RPMI8226 (cell line): ENCODE measurements at regions not wholly inside any gene's neighbourhood (a gene's known extent, or its start where the extent isn't known, plus 50 kb on each side); places are given as distances from the start of the nearest gene placed in this dataset.
A peak's percentile ranks its signal among the peaks of the same experiment; 100 is the strongest.
"Not testable (repeated sequence)": the region's sequence is repeated elsewhere in the genome, so short reads cannot be mapped to it uniquely, and the experiment has no call there.

Experiments used
- DNase-seq: peaks from one replicate; pipeline ENCODE4 v3.0.0-alpha.2; 2015

DNA sequence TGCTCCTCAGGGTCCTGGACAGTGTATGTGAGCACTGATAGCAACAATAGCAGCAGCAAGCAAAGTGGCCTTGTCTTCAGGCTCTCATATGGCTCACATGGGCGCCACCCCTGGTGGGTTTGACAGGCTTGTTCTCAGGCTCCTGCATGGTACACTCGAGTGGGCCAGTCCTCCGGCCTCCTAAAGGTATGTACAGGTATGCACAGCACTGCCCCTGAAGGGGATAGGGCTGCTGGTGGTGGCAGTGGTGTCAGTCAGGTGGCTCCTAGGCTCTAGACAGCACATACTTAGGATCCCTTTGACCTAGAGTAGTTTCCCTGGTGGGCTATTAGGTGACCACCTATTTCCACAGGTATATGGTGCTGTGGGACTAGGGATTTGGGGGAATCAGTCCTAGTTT lies 79.8 kb downstream of the LGALS9B start:
- not testable (repeated sequence) for DNase-seq

DNA sequence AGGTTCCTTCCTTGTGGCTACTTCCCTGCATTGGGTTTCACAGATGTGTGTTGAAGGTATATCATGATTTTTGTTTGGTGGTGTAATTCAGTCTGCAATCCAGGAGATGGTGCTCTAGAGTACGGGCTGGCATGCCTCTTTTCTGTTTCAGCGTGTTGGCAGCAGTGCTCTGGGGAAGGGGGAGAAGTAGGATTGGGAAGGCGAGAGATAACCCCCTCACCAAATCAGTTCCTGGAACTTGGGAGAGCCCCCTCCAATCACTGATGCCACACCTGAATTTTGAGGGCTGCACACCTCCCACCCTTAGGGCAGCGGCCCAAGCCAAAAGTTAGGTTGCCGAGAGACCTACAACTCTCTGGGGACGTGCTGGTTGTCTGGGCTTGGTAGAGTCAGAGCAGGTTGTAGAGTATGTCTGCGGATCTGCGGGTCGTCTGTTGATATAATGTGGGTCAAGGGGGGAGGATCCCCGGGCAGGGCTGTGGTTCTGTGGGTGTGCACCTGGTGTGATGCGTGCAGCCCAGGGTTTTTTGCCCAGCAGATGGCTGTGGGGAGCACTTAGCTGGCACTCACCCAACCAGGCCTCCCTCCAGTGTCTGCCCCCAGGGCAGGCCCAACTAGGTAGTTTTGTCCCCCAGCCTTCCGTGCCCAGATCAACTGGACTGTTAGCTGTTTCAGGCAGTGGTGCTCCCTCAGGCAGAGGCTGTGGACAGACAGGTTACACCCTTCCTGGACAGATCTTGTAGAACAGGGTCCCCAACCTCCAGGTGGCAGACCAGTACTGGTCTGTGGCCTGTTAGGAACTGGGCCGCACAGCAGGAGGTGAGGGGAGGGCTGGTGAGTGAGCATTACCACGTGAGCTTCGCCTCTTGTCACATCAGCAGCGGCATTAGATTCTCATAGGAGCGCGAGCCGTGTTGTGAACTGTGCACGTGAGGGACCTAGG lies 85.7 kb downstream of the LGALS9B start:
- DNase-seq: peak; percentile 20

DNA sequence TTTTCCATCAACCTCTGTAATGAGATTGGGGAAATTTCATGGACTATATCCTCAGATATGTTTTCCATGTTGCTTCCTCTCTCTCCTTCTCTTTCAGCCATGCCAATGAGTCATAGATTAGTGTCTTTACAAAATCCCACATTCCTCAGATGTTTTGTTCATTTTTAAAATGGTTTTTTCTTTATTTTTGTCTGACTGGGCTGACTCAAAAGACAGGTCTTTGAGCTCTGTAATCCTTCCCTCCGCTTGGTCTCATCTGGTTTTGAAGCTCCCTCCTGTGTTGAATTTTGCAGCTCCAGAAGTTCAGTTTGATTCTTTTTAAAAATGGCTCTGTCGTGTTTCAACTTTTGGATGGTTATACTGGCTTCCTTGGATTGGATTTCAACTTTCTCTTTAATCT lies 86.7 kb downstream of the LGALS9B start:
- not testable (repeated sequence) for DNase-seq

DNA sequence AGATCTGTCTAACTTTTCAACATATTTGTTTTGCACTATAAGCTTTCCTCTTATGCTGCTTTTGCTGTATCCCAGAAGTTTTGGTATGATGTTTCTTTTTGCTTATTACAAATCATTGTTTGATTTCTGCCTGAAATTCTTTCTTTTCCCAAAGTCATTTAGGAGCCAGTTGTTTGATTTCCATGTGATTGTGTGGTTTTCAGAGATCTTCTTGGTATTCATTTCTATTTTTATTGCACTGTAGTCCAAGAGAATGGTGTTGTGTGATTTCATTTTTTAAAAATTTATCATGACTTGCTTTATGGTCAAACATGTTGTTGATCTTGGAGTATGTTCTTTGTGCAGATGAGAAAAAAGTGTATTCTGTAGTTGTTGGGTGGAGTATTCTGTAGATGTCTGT lies 88.1 kb downstream of the LGALS9B start:
- not testable (repeated sequence) for DNase-seq

DNA sequence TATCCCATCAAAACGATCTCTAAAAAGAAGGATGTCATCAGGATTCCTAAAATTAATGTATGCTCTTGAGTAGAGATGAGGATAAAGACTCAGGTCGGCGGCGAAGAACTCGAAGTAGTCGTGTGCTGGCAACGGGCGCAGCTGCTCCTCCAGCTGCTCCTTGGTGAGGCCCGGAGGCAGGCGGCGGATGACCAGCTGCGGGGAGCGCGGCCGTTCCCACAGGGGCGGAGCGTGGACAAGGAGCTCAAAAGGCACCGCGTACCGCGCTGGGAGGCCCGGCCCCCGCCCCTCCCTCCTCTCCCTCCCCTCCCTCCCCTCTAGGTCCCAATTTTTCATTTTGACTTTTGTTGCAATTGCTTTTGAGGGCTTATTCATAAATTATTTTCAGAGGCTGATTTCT lies 90.7 kb downstream of the LGALS9B start:
- DNase-seq: not testable (repeated sequence)

DNA sequence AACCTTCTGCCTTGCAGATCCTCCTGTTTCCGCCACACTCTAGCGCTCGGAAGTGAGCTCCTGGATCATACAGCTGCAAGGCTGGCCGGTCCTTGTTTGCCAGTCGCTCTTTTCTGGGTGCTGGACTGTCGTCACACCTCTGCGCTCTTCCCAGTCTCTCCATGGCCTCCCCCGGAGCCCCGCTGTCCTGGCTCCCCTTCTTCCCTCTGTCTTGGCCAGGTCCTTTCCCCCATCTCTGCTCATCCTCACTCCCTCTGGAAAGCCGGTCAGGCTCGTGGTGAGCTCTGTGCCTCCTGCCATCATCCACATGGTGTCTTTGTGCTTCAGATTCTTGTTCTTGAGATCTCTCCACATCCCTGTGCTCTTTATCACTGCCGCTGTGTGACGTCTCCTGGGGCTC lies 91.6 kb downstream of the LGALS9B start:
- not testable (repeated sequence) for DNase-seq
